ENCODE measurements at regions not wholly inside any gene's neighbourhood (a gene's known extent, or its start where the extent isn't known, plus 50 kb on each side); places are given as distances from the start of the nearest gene placed in this dataset.

DNA sequence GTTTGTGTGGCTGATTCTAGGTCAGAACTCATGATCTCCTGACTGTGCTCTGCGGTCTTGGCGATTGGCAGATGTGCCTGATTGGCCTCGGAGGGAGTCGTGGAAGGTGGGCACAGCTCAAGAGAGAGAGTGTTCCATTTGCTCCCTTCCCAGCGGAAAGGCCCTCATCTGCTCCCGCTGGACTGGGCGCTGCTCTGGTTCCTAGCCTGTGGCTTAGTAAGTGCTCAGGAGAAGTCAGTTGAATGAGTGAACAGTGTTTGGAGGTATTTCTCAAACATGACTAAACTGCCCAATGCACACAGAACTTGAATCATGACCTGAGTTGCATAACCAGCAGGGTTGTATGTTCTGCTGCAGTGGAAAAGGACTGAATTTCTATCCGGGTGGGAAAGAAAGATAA is 120.2 kb upstream of the PITX1 start (continued):
- no peak for TF ChIP-seq NPAS2 (CRISPR knock-in tag; IDR thresholded peaks at IDR 0.05; ENCODE audit: borderline replicate concordance)
- TF ChIP-seq NR2F6 (IDR thresholded peaks at IDR 0.05) = no peak
- TF ChIP-seq NR2F6 (CRISPR knock-in tag; IDR thresholded peaks at IDR 0.05) = peak; percentile 58; the same call in 1 of the 2 replicates
- TF ChIP-seq CHD4 (IDR thresholded peaks at IDR 0.05; ENCODE audit: borderline replicate concordance, low read length) = no peak
- TF ChIP-seq MTF1 (CRISPR knock-in tag; IDR thresholded peaks at IDR 0.05) = no peak
- TF ChIP-seq ISL2 (CRISPR knock-in tag; IDR thresholded peaks at IDR 0.05) = 0 out of 2 replicates have a peak, but pooled peaks have one; percentile 26
- TF ChIP-seq, protein P1, sequence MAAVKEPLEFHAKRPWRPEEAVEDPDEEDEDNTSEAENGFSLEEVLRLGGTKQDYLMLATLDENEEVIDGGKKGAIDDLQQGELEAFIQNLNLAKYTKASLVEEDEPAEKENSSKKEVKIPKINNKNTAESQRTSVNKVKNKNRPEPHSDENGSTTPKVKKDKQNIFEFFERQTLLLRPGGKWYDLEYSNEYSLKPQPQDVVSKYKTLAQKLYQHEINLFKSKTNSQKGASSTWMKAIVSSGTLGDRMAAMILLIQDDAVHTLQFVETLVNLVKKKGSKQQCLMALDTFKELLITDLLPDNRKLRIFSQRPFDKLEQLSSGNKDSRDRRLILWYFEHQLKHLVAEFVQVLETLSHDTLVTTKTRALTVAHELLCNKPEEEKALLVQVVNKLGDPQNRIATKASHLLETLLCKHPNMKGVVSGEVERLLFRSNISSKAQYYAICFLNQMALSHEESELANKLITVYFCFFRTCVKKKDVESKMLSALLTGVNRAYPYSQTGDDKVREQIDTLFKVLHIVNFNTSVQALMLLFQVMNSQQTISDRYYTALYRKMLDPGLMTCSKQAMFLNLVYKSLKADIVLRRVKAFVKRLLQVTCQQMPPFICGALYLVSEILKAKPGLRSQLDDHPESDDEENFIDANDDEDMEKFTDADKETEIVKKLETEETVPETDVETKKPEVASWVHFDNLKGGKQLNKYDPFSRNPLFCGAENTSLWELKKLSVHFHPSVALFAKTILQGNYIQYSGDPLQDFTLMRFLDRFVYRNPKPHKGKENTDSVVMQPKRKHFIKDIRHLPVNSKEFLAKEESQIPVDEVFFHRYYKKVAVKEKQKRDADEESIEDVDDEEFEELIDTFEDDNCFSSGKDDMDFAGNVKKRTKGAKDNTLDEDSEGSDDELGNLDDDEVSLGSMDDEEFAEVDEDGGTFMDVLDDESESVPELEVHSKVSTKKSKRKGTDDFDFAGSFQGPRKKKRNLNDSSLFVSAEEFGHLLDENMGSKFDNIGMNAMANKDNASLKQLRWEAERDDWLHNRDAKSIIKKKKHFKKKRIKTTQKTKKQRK (IDR thresholded peaks at IDR 0.05; ENCODE audit: low read length) = no peak
- TF ChIP-seq ZNF83 (CRISPR knock-in tag; IDR thresholded peaks at IDR 0.05; ENCODE audit: borderline replicate concordance) = no peak
- TF ChIP-seq RXRB (CRISPR knock-in tag; IDR thresholded peaks at IDR 0.05; ENCODE audit: borderline replicate concordance) = peak; percentile 60; the same call in 1 of the 2 replicates
- TF ChIP-seq, protein P2, sequence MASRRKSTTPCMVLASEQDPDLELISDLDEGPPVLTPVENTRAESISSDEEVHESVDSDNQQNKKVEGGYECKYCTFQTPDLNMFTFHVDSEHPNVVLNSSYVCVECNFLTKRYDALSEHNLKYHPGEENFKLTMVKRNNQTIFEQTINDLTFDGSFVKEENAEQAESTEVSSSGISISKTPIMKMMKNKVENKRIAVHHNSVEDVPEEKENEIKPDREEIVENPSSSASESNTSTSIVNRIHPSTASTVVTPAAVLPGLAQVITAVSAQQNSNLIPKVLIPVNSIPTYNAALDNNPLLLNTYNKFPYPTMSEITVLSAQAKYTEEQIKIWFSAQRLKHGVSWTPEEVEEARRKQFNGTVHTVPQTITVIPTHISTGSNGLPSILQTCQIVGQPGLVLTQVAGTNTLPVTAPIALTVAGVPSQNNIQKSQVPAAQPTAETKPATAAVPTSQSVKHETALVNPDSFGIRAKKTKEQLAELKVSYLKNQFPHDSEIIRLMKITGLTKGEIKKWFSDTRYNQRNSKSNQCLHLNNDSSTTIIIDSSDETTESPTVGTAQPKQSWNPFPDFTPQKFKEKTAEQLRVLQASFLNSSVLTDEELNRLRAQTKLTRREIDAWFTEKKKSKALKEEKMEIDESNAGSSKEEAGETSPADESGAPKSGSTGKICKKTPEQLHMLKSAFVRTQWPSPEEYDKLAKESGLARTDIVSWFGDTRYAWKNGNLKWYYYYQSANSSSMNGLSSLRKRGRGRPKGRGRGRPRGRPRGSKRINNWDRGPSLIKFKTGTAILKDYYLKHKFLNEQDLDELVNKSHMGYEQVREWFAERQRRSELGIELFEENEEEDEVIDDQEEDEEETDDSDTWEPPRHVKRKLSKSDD (CRISPR knock-in tag; IDR thresholded peaks at IDR 0.05; ENCODE audit: low read depth) = 0 out of 2 replicates have a peak, but pooled peaks have one; percentile 43
- TF ChIP-seq, protein P3, sequence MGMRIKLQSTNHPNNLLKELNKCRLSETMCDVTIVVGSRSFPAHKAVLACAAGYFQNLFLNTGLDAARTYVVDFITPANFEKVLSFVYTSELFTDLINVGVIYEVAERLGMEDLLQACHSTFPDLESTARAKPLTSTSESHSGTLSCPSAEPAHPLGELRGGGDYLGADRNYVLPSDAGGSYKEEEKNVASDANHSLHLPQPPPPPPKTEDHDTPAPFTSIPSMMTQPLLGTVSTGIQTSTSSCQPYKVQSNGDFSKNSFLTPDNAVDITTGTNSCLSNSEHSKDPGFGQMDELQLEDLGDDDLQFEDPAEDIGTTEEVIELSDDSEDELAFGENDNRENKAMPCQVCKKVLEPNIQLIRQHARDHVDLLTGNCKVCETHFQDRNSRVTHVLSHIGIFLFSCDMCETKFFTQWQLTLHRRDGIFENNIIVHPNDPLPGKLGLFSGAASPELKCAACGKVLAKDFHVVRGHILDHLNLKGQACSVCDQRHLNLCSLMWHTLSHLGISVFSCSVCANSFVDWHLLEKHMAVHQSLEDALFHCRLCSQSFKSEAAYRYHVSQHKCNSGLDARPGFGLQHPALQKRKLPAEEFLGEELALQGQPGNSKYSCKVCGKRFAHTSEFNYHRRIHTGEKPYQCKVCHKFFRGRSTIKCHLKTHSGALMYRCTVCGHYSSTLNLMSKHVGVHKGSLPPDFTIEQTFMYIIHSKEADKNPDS (CRISPR knock-in tag; IDR thresholded peaks at IDR 0.05) = no peak
- TF ChIP-seq ZNF761 (CRISPR knock-in tag; conservative IDR thresholded peaks at IDR 0.05) = no peak
- peak; percentile 51; the same call in 1 of the 2 replicates for TF ChIP-seq HNF4A (CRISPR knock-in tag; IDR thresholded peaks at IDR 0.05)
- peak; percentile 34; the same call in 1 of the 2 replicates for TF ChIP-seq ZNF331 (CRISPR knock-in tag; IDR thresholded peaks at IDR 0.05)
- peak; percentile 90 for TF ChIP-seq FOSL2 (CRISPR knock-in tag; IDR thresholded peaks at IDR 0.05)
- TF ChIP-seq ZNF709 (CRISPR knock-in tag; IDR thresholded peaks at IDR 0.05) = 0 out of 2 replicates have a peak, but pooled peaks have one; percentile 24
- TF ChIP-seq ETV6 (CRISPR knock-in tag; conservative IDR thresholded peaks at IDR 0.05) = no peak
- TF ChIP-seq MAF1 (CRISPR knock-in tag; IDR thresholded peaks at IDR 0.05; ENCODE audit: borderline replicate concordance) = no peak
- no peak for TF ChIP-seq ZNF564 (CRISPR knock-in tag; IDR thresholded peaks at IDR 0.05)
- TF ChIP-seq EP300 (IDR thresholded peaks at IDR 0.05; ENCODE audit: low read depth in 2 of 2, low read length in 2 of 2) = peak in 1 of 2 experiments; percentile 51; a peak in 2 of 4 replicates
- TF ChIP-seq EP300 (CRISPR knock-in tag; IDR thresholded peaks at IDR 0.05; ENCODE audit: borderline replicate concordance) = no peak
- TF ChIP-seq, protein P4, sequence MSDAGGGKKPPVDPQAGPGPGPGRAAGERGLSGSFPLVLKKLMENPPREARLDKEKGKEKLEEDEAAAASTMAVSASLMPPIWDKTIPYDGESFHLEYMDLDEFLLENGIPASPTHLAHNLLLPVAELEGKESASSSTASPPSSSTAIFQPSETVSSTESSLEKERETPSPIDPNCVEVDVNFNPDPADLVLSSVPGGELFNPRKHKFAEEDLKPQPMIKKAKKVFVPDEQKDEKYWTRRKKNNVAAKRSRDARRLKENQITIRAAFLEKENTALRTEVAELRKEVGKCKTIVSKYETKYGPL (CRISPR knock-in tag; IDR thresholded peaks at IDR 0.05) = peak; percentile 96
- 0 out of 2 replicates have a peak, but pooled peaks have one; percentile 22 for TF ChIP-seq ZNF264 (CRISPR knock-in tag; IDR thresholded peaks at IDR 0.05)

Measured in HepG2 (cell line).